ENCODE measurements at regions not wholly inside any gene's neighbourhood (a gene's known extent, or its start where the extent isn't known, plus 50 kb on each side); places are given as distances from the start of the nearest gene placed in this dataset.

GRCh38 chr5:13572163-13572562, 372.3 kb downstream of the DNAH5 start:
- Histone ChIP-seq H2BK5ac (ENCODE audit: insufficient read length, low read length) (no peak overlapping the region), H3K9ac (ENCODE audit: extremely low read depth, insufficient read length, low read length) (no peak overlapping the region), H3K56ac (ENCODE audit: insufficient read length, low read depth, low read length) (no peak overlapping the region), H2BK15ac (ENCODE audit: low read depth, low read length) (no peak overlapping the region), H4K91ac (ENCODE audit: insufficient read length, low read depth, low read length) (no peak overlapping the region), H2BK20ac (ENCODE audit: low read depth, low read length, poor library complexity, severe bottlenecking) (no peak overlapping the region), H2BK120ac (ENCODE audit: low read depth, low read length, poor library complexity, severe bottlenecking) (no peak overlapping the region), H3K23me2 (ENCODE audit: insufficient read length, low read depth, low read length, poor library complexity, severe bottlenecking) (no peaks in the 10 kb centered on the region), H3K14ac (ENCODE audit: insufficient read depth, low read length) (no peak overlapping the region), H3K27ac (ENCODE audit: insufficient read length, low read depth, low read length) (no peak overlapping the region), H3K4me2 (ENCODE audit: insufficient read depth, insufficient read length, low read length) (no peak overlapping the region), H3K18ac (ENCODE audit: insufficient read length, low read depth, low read length) (no peak overlapping the region), H2BK12ac (ENCODE audit: insufficient read length, low read depth, low read length) (no peak overlapping the region), H2AFZ (ENCODE audit: low read length) (no peak overlapping the region), H3K23ac (ENCODE audit: insufficient read length, low read depth, low read length) (no peak overlapping the region), H4K20me1 (ENCODE audit: control insufficient read depth, insufficient read depth, insufficient read length) (no peaks in the 10 kb centered on the region), H3K4me1 (ENCODE audit: insufficient read depth, low read length) (no peaks in the 10 kb centered on the region), H4K5ac (ENCODE audit: insufficient read length, low read depth, low read length) (no peak overlapping the region), H3K27me3 (ENCODE audit: insufficient read depth, low read length) (no peaks in the 10 kb centered on the region), H3T11ph (ENCODE audit: low read length) (no peak overlapping the region), H2AK5ac (ENCODE audit: insufficient read length, low read length) (no peak overlapping the region), H3K79me2 (ENCODE audit: insufficient read depth, low read length) (no peaks in the 10 kb centered on the region), H3K79me1 (ENCODE audit: insufficient read depth, low read depth, low read length, poor library complexity, severe bottlenecking) (no peaks in the 10 kb centered on the region), H3K9me3 (ENCODE audit: control insufficient read depth, low read depth, low read length) (no peaks in the 10 kb centered on the region), H4K8ac (replicated peaks; ENCODE audit: insufficient read length, low read depth, low read length) (no peak overlapping the region), H3K4ac (ENCODE audit: low read depth, low read length) (no peak overlapping the region)
- no peak for TF ChIP-seq CTCF (conservative IDR thresholded peaks at IDR 0.05)
- no peak overlapping the region for H3K27ac Mint-ChIP-seq
- WGBS (ENCODE audit: extremely low coverage, insufficient read length, low lambda C conversion rate): no CpG with 5 or more reads among the region's 4 CpGs
- no peaks in the 10 kb centered on the region for H3K4me1 Mint-ChIP-seq
- no peaks in the 10 kb centered on the region for H3K36me3 Mint-ChIP-seq (ENCODE audit: insufficient read depth in 1 of 3, low read depth in 3 of 3)
- H3K4me3 Mint-ChIP-seq: no peak overlapping the region
- no peaks in the 10 kb centered on the region for H3K9me3 Mint-ChIP-seq
- H3K27me3 Mint-ChIP-seq (ENCODE audit: low read depth): no peaks in the 10 kb centered on the region
- DNase-seq: no peak
